H1 (cell line): ENCODE measurements at regions not wholly inside any gene's neighbourhood (a gene's known extent, or its start where the extent isn't known, plus 50 kb on each side); places are given as distances from the start of the nearest gene placed in this dataset.

Source experiments
- BRCA1 ChIP-seq: IDR thresholded peaks from 2 replicates; pipeline ENCODE4 v1.6.1; 2012; ENCODE audit warnings: low read depth, low read length, improper control_type of control experiment
- CTCF ChIP-seq, 3 experiments: IDR thresholded peaks; 1 replicate in 2 of 3; 2 replicates in 1 of 3; pipeline versions ENCODE4 v1.5.1 to v1.6.1; 2011; ENCODE audit warnings: low read length in 3 of 3, mild to moderate bottlenecking in 3 of 3, inconsistent platforms in 2 of 3, low read depth in 1 of 3, moderate library complexity in 1 of 3; ENCODE audit not compliant: insufficient read depth in 1 of 3; ENCODE audit errors: control extremely low read depth in 1 of 3
- EP300 ChIP-seq, 2 experiments: IDR thresholded peaks; 1 replicate in 1 of 2; 2 replicates in 1 of 2; pipeline ENCODE4 v1.6.1; 2011 to 2012; ENCODE audit warnings: low read depth in 2 of 2, low read length in 2 of 2, mild to moderate bottlenecking in 2 of 2, borderline replicate concordance in 1 of 2, inconsistent platforms in 1 of 2, moderate library complexity in 1 of 2
- EZH2 ChIP-seq: fragments of 200-600 bp; sonication (generic); IDR thresholded peaks from 2 replicates; pipeline ENCODE4 v1.7.1; 2012; ENCODE audit warnings: low read depth, mild to moderate bottlenecking, moderate library complexity, low read length, inconsistent platforms; ENCODE audit not compliant: severe bottlenecking
- HDAC2 ChIP-seq, 2 experiments: fragments of 300-600 bp in 1 of 2; sonication (generic) in 1 of 2; IDR thresholded peaks; 2 replicates each; pipeline ENCODE4 v1.6.1; 2011 to 2012; ENCODE audit warnings: low read depth in 2 of 2, low read length in 2 of 2, mild to moderate bottlenecking in 2 of 2, moderate library complexity in 2 of 2, borderline replicate concordance in 1 of 2, inconsistent platforms in 1 of 2
- JUN ChIP-seq: IDR thresholded peaks from 2 replicates; pipeline ENCODE4 v1.6.1; 2011; ENCODE audit warnings: low read depth, mild to moderate bottlenecking, improper control_type of control experiment, low read length
- POLR2A ChIP-seq, 2 experiments: IDR thresholded peaks; 1 replicate in 1 of 2; 2 replicates in 1 of 2; pipeline ENCODE4 v1.6.1; 2011; ENCODE audit warnings: low read depth in 2 of 2, low read length in 2 of 2, mild to moderate bottlenecking in 2 of 2; ENCODE audit errors: control extremely low read depth in 1 of 2
- SP4 ChIP-seq: IDR thresholded peaks from 2 replicates; pipeline ENCODE4 v1.6.1; 2012; ENCODE audit warnings: low read length, inconsistent platforms

GRCh38 chr4:106647451-106647850 lies 278.9 kb upstream of the GIMD1 start:
- TF ChIP-seq EZH2 (no peak), SP4 (no peak), EP300 (IDR thresholded peaks at IDR 0.05; ENCODE audit: borderline replicate concordance in 1 of 2, low read depth in 2 of 2, low read length in 2 of 2) (no peak), CTCF (IDR thresholded peaks at IDR 0.05; ENCODE audit: control extremely low read depth in 1 of 3, insufficient read depth in 1 of 3, low read depth in 1 of 3, low read length in 3 of 3) (no peak), HDAC2 (IDR thresholded peaks at IDR 0.05; ENCODE audit: borderline replicate concordance in 1 of 2, low read depth in 2 of 2, low read length in 2 of 2) (no peak), POLR2A (IDR thresholded peaks at IDR 0.05; ENCODE audit: control extremely low read depth in 1 of 2, low read depth in 2 of 2, low read length in 2 of 2) (no peak), JUN (no peak), BRCA1 (no peak)
